GM19023 (cell line): ENCODE measurements at regions not wholly inside any gene's neighbourhood (a gene's known extent, or its start where the extent isn't known, plus 50 kb on each side); places are given as distances from the start of the nearest gene placed in this dataset.
"Not testable (repeated sequence)": the region's sequence is repeated elsewhere in the genome, so short reads cannot be mapped to it uniquely, and the experiment has no call there.

Experiments used
- ATAC-seq: cut with Tn5 transposase; IDR thresholded peaks from one replicate; pipeline ENCODE4 v1.9.1; 2021; ENCODE audit warnings: mild to moderate bottlenecking, moderate library complexity; ENCODE audit not compliant: unreplicated experiment

GRCh38 chr20:25852968-25853717 is 156.5 kb upstream of the ZNF337 start:
- ATAC-seq = peak; percentile 23

- ATAC-seq = not testable (repeated sequence)
These were observed 153.5 kb upstream of the ZNF337 start for GRCh38 chr20:25850133-25850532.

- ATAC-seq = no peak
These were observed 151.6 kb upstream of the ZNF337 start for GRCh38 chr20:25848222-25848621.

- not testable (repeated sequence) for ATAC-seq
These were observed 148.0 kb upstream of the ZNF337 start for GRCh38 chr20:25844640-25845039.

GRCh38 chr20:25813511-25813910 is 116.9 kb upstream of the ZNF337 start:
- not testable (repeated sequence) for ATAC-seq

GRCh38 chr20:25798174-25798993 is 101.7 kb upstream of the ZNF337 start:
- ATAC-seq = not testable (repeated sequence)

- not testable (repeated sequence) for ATAC-seq
These were observed 100.4 kb upstream of the ZNF337 start for GRCh38 chr20:25797062-25797461.

GRCh38 chr20:25777241-25777640 is 80.6 kb upstream of the ZNF337 start:
- not testable (repeated sequence) for ATAC-seq

- not testable (repeated sequence) for ATAC-seq
These were observed 78.1 kb upstream of the ZNF337 start for GRCh38 chr20:25774711-25775110.

- not testable (repeated sequence) for ATAC-seq
These were observed 77.5 kb upstream of the ZNF337 start for GRCh38 chr20:25774203-25774602.

GRCh38 chr20:25772437-25772836 is 75.8 kb upstream of the ZNF337 start:
- not testable (repeated sequence) for ATAC-seq

- not testable (repeated sequence) for ATAC-seq
These were observed 75.2 kb upstream of the ZNF337 start for GRCh38 chr20:25771818-25772217.

- ATAC-seq = no peak
These were observed 64.9 kb upstream of the ZNF337 start for GRCh38 chr20:25761596-25761995.

- not testable (repeated sequence) for ATAC-seq
These were observed 64.4 kb upstream of the ZNF337 start for GRCh38 chr20:25761046-25761445.

- ATAC-seq = peak; percentile 70
These were observed 54.4 kb upstream of the ZNF337 start for GRCh38 chr20:25750765-25751696.

GRCh38 chr20:25750220-25750764 is 53.6 kb upstream of the ZNF337 start:
- peak; percentile 12 for ATAC-seq

- no peak for ATAC-seq
These were observed 53.0 kb upstream of the ZNF337 start for GRCh38 chr20:25749649-25750048.
